Stimulated activated naive B cell treated with anti-CD40 and anti-IgM and Interleukin-4, amounts not matched to agents 10 μg/mL and 1 μg/mL and 100 μg/mL, for 72 hours (primary cell): ENCODE measurements at regions not wholly inside any gene's neighbourhood (a gene's known extent, or its start where the extent isn't known, plus 50 kb on each side); places are given as distances from the start of the nearest gene placed in this dataset.

Experiments
- ATAC-seq, 2 donors: fragments of 150-1000 bp; cut with Tn5 transposase; replicated peaks; 2 replicates each; pipeline ENCODE4 v1.10.0; 2021; ENCODE audit warnings: moderate library complexity in 1 of 2
- DNase-seq: peaks from one replicate; pipeline ENCODE4 v3.0.0; 2021
- H3K27ac Mint-ChIP-seq: one replicate; pipeline ENCODE4 v1.8.0; 2022; ENCODE audit warnings: mild to moderate bottlenecking, mixed read lengths
- H3K27me3 Mint-ChIP-seq, 2 donors: one replicate each; pipeline ENCODE4 v1.8.0; 2022; ENCODE audit warnings: mixed read lengths in 2 of 2
- H3K36me3 Mint-ChIP-seq, 2 donors: one replicate each; pipeline ENCODE4 v1.8.0; 2022; ENCODE audit warnings: mixed read lengths in 2 of 2, mild to moderate bottlenecking in 1 of 2
- H3K4me1 Mint-ChIP-seq, 2 donors: one replicate each; pipeline ENCODE4 v1.8.0; 2022; ENCODE audit warnings: mixed read lengths in 2 of 2, mild to moderate bottlenecking in 1 of 2
- H3K4me3 Mint-ChIP-seq, 2 donors: one replicate each; pipeline ENCODE4 v1.8.0; 2022; ENCODE audit warnings: mild to moderate bottlenecking in 2 of 2, mixed read lengths in 2 of 2, moderate library complexity in 1 of 2
- H3K9me3 Mint-ChIP-seq, 2 donors: one replicate each; pipeline ENCODE4 v1.8.0; 2022; ENCODE audit warnings: mixed read lengths in 2 of 2, mild to moderate bottlenecking in 1 of 2

- Mint-ChIP-seq H3K27me3 (peaks cover 14 to 29% of the 10 kb centered on the region in 2 donors), H3K4me1 (no peaks in the 10 kb centered on the region), H3K4me3 (no peak overlapping the region), H3K27ac (no peak overlapping the region), H3K9me3 (peaks cover 0 to 2% of the 10 kb centered on the region in 2 donors), H3K36me3 (no peaks in the 10 kb centered on the region)
- DNase-seq = no peak
- no peak for ATAC-seq
These were observed 51.0 kb upstream of the CEP162 start for GRCh38 chr6:84278321-84278998.
